Dermis microvascular lymphatic vessel endothelial cell (primary cell): ENCODE measurements at regions not wholly inside any gene's neighbourhood (a gene's known extent, or its start where the extent isn't known, plus 50 kb on each side); places are given as distances from the start of the nearest gene placed in this dataset.
A peak's percentile ranks its signal among the peaks of the same experiment; 100 is the strongest.

Experiments
- DNase-seq, 2 donors: peaks; one replicate each; pipeline versions ENCODE4 v3.0.0 to v3.0.0-alpha.2; 2010; ENCODE audit warnings: low read depth in 2 of 2

DNA sequence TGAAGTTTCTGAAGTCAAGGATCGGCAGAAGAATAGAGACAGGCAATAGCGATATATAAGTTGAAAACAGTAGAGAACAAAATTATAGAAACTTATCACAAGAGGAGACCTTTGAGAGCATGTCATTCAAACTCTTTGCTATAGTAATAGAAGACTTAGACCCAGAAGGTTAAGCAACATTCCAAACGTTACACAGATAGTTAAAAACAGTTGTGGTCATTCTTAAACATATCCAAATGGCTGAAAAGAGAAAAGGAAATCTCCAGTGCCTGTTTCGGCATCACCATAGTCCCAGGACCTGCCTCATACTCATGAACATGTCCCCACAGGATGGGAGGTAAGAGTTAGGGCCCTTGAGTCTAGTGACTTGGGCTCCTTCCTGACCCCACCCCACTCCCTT is 258.1 kb upstream of the NOCT start:
- DNase-seq = no peak

DNA sequence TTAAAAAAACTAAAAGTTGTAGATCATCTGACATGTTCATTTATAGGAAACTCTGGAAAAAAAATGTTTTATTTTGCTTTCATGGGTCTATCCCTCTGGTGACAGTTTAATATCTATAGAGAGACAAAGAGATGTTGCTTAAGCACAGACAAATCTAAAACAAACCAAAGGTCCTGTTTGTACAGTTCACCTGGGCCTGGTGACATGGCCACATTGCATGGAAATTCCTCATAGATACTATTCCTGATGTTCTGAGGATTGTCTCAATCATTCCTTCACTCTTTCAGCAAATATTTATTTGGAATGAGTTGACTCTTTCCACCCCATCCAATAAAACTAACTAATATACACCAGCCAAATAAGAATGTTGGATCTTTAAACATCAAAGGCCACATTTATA is 259.1 kb upstream of the NOCT start:
- no peak for DNase-seq

DNA sequence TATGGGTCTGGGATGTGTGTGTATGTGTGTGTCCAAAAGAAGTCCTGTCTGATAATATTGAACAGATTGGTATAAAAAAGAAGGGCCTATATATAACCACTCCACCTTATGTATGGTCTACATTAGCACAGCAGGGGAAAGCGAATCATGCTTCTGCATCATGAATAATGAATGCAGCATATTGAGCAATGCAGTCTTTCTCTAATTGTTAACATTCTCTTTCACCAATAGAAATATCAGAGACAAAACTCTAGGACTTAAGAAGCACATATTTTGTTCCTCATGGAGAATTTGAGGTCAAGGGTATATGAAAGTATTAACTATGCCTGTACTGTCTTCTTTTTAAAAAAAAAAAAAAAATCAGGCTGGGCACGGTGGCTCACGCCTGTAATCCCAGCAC is 264.3 kb upstream of the NOCT start:
- no peak for DNase-seq

DNA sequence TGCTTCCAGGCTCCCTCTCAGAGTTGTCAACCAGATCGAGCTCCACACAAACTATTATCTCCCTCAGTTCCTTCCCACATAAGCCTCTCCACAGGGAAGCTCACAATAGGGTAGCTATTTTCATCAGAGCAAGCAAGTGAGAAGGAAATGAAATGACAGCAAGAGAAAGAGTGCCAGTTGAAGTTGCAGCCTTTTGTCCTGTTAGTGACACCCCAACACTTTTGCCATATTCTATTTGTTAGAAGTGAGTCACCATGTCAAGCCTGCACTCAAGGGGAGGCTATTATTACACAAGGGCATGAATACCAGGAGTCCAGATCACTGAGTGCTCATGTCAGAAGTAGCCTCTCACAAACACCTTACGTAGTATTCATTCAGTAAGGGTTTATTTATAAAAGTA is 266.3 kb upstream of the NOCT start:
- DNase-seq = no peak

DNA sequence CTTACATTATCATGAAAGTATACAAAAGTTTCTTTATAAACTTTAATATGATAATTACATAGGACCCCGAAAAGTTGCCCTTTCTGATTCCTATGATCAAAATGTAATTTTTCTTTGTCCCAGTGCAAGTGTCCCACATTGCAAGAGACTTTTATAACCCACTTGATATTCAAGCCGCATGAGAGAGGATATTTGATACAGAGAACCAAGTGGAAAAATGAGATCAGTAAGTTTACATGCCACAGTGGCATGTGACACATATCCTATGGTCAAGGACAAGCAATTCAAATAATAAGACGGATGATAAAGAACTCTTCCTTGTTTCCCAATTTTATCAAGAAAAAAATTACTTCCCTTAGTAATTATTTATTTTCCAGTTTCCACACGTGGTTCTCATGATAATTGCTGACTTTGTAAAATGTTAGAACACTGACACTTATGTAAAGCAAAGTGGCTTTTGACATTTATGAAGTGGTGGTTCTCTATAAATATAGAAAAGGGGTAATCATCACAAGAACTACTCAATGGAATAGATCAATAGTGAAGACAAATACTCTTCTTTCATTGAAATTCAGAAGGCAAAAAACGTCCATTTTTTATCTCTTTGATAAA is 273.7 kb upstream of the NOCT start:
- no peak for DNase-seq

DNA sequence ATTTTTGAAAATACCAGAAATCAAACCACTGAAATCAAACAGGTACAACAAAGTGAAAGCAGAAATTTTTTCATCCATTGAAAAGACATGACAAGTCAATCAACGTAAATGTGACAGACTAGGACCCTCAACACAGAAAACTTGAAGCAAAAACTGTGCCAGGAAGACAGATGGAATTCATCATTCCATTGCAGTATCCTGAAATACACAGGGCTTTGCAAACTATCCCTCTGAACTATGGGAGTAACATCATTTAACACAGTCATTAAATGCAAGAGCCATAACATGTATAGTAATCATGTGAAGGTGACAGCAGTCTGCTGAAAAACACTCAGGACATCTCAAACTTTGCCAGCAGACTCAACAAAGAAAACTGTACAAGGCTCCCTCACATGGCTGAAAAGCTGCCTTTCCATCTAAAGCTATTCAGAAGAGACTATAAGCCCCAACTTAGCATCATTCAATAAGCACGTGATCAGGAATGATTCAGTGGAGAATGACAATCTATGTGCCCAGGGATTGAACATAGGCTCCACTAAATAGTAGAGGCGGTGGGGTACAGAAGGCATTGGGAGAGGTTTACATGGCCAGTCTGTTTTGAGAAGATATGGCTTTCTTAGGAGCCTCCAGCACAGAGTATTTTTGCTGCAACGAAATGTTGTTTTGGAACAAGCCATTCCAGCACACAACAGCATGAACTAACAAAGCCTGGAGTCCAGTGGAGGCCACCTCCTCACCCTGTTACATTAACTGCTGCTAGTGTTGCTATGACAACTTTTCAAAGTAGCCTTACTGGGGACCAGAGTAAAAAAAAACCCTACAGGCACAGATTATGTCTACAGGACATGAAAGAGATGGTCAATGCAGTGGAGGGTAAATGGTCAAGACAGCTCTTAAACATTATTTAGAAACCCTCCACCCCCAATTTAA is 274.5 kb upstream of the NOCT start:
- DNase-seq = no peak

DNA sequence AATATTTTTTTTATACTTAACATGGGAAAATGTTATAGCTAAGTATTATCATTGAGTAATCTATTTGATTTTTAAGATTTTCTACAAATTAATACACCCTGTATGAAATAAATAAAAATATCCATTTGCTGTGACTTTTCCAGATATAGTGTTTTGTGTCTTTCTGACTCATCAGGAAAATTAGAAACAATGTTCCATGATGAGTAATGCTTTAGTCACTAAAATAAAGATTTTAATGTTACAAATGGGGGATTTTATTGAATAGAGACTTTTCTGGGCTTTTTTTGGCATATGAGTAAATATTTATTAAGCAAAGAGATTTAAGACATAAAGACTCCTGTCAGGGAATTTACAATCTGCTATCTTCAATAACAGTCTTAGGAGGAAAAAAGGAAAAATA is 279.2 kb upstream of the NOCT start:
- peak; percentile 23 to 63 for DNase-seq

DNA sequence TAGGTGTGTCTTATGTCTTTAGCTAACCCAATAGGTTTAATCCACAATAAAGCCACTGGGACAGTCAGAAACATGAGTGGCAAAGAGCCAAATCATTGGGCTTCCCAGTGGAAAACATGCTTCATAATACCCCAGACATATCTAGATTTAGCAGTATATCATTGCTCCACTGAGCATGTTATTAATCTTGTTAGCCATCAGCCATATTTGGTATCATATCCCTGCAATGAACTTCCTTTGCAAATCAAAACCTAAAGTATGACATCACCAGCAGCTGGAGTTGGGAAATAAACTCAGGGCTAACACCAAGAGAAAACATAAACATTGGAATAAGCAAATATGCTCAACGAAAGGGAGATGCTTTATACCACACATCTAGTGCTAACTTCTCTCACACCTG is 280.8 kb upstream of the NOCT start:
- DNase-seq = peak; percentile 68 to 84

DNA sequence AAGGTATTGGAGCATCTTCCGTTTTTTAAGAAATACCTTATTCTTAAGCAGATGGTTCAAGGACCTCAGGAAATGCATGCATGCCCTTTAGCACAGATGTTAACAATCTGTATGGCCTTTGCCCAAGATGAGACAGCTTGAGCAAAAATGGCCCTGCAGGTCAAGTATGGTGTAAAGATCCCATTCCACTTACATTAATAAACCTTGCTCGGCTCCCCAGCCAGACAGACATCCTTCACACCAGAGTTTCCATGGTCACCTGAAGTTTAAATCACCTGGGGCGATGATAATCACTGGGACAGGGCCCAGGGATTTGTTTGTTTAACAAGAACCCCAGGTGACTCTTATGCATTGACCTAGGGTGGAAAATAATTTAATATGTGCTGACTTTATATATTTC is 287.0 kb upstream of the NOCT start:
- no peak for DNase-seq

DNA sequence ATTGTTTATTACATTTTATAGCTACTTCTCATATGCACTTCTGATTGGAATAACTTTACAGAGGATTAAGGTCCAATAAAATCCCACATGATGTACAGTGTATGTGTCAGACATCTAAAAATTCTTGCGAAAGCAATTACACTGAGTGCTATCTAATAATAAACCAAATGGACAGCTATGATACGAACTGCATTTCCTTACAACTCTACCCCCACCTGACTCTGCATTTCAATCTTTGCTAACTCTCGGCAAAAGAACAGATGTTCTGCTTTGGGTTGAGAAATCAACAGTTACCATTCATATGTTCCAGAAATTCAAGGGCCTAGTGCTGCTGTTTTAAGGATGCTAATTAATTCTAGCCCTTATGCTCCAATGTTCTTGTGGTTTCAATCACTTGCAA is 287.9 kb upstream of the NOCT start:
- DNase-seq = no peak

DNA sequence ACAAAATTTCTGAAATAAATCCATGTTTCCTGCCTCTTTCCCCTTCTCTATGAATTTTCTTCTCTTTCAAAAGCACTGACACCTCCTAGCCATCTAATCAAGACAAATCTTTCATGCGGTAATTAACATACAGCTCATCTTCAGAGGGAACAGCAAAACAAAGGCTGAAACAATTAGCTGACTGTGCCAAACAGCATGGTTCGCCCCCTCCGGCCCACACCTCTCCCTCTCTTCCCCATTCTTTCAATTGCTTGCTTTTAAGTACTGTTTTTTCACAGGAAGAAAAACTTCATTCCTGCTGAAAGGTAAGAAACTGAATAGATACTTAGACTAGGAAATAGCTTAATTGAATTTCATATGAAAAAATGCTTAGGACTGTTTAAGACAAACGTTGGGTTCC is 291.1 kb upstream of the NOCT start:
- no peak for DNase-seq

DNA sequence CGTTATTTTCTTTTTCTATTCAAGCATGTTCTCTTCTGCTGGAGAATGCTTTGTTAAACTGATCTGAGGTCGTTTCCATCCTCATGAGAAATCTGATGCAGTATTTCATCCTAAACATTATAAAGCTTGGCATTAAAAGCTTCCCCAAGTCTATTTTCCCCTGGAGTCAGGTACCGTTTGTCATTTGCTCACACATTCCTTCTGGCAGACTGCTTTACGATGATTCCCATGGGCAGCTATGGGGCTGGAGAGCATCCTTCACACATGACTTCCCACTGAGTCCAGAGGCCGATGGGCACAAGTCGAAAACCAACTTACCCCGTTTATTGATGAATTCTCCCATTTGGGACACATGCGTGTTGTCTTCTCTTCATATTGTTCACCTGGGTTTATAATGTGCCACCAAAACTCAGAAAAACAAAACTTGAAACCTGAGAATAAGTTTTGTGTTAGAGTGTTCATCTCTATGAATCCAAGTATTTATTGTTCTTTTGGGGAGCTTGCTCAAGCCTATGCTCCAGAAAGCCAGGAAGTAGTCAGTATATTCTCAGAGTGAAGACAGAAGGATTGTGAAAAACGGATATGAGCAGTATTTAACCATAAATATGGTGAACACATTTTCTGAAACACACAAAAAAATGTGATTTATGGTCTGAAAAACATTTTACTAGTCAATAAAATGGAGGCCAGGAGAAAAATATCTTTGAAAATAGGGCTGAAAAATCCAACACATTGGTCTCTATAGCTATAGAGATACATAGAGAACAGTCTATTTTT is 298.8 kb upstream of the NOCT start:
- no peak for DNase-seq

DNA sequence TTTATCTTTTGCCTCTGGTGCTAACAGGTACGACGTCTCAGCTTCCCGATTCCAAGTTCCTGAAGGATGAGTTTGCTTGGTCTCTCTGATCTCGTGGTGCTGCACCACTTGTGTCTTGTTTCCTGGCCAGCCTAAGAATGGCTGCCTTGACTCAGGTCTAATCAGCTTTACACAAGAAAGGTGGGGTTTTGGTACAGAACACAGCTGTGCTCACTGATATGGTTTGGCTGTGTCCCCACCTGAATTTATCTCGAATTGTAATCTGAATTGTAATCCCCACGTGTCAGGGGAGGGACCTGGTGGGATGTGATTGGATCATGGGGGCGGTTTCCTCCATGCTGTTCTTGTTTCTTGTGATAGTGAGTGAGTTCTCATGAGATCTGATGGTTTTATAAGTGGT is 305.3 kb upstream of the NOCT start:
- no peak for DNase-seq

DNA sequence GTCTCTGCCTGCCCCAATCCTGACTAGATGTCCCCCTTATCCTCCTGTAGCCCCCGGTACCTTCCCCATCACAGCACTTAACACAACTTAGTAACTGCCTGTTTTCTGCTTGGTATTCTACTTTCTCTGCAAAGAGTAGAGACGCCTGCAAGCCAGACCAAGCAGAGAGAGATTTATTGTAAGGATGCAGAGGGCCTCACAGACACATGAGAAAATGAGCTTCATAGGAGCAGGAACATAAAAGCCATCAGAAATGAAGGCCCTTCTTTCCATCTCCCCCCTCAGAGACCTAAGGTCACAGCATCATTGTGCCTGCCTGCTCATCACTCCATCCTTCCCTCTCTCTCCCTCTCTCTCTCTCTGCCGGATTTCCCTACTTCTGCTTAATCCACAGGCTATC is 305.7 kb upstream of the NOCT start:
- DNase-seq = no peak

DNA sequence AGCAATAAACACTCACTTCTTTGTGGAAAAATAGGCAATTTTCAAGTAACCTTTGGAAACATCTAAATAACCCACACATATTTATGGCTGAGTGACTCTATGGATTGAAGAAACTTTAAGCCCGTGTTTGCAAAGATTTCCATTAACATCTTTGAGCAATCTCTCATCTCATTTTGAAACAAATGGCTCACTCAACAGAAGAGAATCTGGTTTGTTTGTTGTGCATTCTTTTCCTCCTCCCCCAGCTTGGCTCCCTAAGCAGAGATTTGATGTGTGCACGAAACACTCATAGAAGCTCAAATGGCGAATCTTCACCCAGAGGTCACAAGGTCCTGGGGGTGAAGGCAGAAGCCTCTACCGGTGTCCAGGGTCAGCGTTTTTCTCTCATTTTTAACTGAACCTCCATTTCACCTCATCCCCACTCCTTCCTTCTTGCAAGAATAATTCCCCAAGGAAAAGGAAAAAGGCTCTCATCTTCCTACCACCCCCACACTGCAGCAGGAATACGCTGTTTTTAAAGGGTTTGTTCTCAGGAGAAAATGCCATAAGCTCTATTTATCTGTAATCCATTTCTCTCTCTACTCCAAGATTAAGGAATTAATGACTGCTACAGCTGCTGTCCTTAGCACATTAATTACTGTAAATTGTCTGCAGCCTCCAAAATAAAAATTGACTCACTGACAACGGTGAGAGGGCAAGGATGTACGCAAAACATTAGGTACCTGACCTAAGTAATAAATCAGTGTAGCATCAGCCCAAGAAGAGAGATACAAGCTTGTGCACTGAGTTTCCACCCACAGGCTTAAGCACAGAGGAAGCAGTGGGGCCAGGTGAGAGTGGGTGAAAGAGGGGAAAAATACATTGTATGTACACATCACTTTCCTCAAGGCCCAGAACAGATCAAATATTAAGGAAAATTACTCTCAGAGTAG is 307.6 kb upstream of the NOCT start:
- DNase-seq = no peak

DNA sequence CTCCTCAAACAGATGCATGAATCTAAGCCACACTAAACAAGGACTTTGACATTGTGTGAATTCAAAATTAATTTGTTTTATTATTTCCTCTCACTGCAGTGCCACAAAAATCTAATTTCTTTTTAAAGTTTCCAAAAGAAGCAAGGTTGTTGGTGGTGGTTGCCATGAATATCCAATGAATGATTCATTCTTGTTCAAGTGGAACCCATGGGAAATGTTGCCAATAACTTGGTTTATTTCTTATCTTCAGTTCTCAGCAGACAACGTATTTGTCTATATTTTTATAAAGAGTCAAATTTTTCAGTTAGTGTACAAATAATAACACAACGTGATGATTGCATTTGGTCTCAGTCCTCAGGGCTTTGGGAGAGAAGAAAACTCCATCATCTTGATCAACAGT is 309.4 kb upstream of the NOCT start:
- no peak for DNase-seq

DNA sequence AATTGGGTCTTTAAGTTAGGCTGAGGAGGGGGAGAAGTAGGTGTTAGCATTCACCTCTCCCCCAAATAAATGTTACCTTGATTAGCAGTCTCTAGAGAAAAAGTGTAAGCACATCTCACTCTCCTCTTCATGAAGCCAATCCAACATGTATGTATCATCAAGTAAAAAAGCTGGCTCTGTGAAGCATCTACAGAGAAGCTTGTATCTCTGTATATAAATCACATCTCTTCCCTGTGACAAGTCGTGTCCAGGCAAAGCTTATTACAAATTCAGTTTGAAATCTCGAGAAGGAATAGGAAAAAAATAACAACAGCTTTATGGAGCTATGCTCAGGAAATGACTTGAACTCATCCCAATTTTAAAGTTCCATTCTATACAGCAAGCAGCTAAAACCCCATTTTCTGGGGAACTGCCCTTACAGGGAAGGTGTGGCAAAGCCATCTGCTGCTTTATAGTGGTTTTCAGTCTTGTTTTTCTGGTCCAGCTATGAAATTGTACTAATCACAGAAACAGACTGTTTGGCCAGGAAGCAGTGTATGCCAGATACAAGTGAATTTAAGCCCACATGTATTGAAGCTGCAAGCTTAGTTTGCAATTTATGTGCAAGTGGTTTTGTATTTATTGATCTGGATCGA is 313.3 kb upstream of the NOCT start:
- DNase-seq = no peak

DNA sequence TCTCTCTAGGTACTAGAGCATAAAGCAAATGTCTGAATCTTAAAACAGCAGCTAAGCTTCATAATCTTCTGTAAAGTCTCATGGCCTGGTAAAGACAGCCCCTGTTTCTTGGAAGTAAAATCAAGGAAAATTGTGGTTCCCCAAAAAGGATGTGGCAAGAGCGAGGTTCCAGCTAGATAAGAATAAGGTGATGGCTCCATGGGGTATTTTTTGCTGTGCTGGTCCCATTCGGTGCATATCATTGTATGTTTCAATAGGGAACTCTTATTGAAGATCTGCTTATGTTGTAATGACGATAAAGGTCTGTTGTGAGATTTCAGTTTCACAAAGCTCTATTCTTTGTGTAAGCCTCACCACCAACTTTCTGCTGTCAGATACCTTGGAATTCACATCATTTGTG is 316.9 kb upstream of the NOCT start:
- no peak for DNase-seq

DNA sequence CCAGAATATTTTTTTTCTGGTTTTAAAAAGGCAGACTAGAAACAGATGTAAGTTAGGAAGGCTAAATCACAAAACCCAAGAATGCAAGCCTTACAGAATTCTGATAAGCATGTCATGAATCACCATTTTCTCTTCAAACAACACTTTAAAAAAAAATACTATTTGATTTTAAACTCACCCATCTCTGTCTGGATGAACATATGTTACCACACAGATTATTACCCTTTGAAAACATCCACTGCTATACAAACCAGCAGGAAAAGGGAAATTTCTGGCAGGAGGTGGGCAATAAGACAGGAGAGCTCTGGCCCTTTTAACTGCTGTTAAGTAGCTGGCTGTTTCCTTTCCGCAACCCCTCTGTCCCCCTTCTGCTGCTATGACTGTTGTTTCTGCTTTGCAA is 317.7 kb upstream of the NOCT start:
- no peak for DNase-seq

DNA sequence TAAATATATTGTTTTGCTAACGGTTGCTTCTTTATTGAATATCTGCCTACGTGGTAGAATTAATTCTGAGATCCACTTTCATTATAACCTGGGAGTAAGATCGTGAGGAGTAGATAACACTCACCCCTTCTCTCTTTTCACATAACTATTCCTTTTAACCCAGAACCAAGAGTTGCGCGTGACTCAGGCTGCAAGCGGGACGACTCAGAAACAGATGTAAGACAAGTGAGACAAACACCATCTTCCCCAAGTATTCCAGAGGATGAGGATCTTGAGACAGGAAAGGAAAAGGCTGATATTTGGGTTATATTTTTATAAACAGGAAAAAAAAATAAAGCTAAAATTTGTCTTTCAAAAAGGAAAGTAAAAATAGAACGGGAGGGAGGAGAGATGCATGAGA is 318.8 kb upstream of the NOCT start:
- DNase-seq = no peak

DNA sequence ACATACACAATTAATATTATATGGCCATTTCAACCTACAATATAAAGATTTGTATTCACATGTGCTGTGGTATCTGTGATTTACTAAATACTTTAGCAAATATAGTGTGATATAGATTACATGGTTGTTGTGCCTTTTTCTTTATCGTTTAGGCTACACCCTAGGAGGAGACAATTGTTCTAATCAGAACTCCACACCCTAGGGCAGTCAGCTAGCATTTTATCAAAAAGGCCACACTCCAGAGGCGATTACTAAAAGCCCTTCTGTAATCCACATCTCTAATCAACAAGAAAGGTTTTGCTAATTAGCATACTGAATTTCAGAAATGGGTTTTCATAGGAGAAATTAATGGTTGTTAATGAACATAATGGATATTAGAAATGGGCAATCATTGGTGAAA is 319.5 kb upstream of the NOCT start:
- no peak for DNase-seq
